OCI-LY1 (cell line): ENCODE measurements at regions not wholly inside any gene's neighbourhood (a gene's known extent, or its start where the extent isn't known, plus 50 kb on each side); places are given as distances from the start of the nearest gene placed in this dataset.

Experiments used
- CTCF ChIP-seq: fragments of 200-600 bp; sonication (generic), shearing (Covaris generic); IDR thresholded peaks from 2 replicates; pipeline ENCODE4 v1.5.1; 2017; ENCODE audit warnings: mild to moderate bottlenecking, antibody characterized with exemption, low read length, moderate library complexity, mixed read lengths
- EZH2 ChIP-seq: fragments of 200-600 bp; sonication (generic), shearing (Covaris generic); IDR thresholded peaks from 2 replicates; pipeline ENCODE4 v1.8.0; 2017; ENCODE audit warnings: borderline replicate concordance, mixed run types, mild to moderate bottlenecking, antibody characterized with exemption, low read length, moderate library complexity, mixed read lengths

GRCh38 chr1:64361974-64362373, 108.0 kb upstream of the CACHD1 start:
- no peak for TF ChIP-seq CTCF
- no peak for TF ChIP-seq EZH2
